ENCODE measurements at regions not wholly inside any gene's neighbourhood (a gene's known extent, or its start where the extent isn't known, plus 50 kb on each side); places are given as distances from the start of the nearest gene placed in this dataset.

GRCh38 chr15:69971771-69972170, 125.9 kb downstream of the TLE3 start:
- TF ChIP-seq CTCF (conservative IDR thresholded peaks at IDR 0.05; ENCODE audit: low read depth, low read length) = no peak
- no peak for TF ChIP-seq RFX5 (IDR thresholded peaks at IDR 0.05; ENCODE audit: low read depth, low read length)
- no peak for TF ChIP-seq MXI1 (IDR thresholded peaks at IDR 0.05; ENCODE audit: borderline replicate concordance, low read depth, low read length)
- no peak for TF ChIP-seq CEBPB (IDR thresholded peaks at IDR 0.05; ENCODE audit: low read depth, low read length)
- TF ChIP-seq RCOR1 (IDR thresholded peaks at IDR 0.05; ENCODE audit: insufficient replicate concordance, low read length) = no peak
